HFF-Myc (cell line): ENCODE measurements at regions not wholly inside any gene's neighbourhood (a gene's known extent, or its start where the extent isn't known, plus 50 kb on each side); places are given as distances from the start of the nearest gene placed in this dataset.

ENCODE experiments used
- DNase-seq: peaks from one replicate; pipeline ENCODE4 v3.0.0-alpha.2; 2011; ENCODE audit warnings: low read depth; ENCODE audit errors: extremely low read depth
- H3K4me3 ChIP-seq: replicated peaks from 2 replicates; pipeline ENCODE4 v1.5.1; 2011; ENCODE audit warnings: low read depth, mild to moderate bottlenecking, control low read depth, low read length
- CTCF ChIP-seq: IDR thresholded peaks from 2 replicates; pipeline ENCODE4 v1.5.1; 2012; ENCODE audit warnings: mild to moderate bottlenecking, low read depth, low read length, control low read depth; ENCODE audit errors: missing control alignments

- no peak for TF ChIP-seq CTCF
- no peak overlapping the region for H3K4me3 ChIP-seq
- no peak for DNase-seq
Observed at GRCh38 chr1:217373761-217374701, 256.9 kb downstream of the GPATCH2 start.

- no peak for TF ChIP-seq CTCF
- DNase-seq = no peak
- H3K4me3 ChIP-seq = no peak overlapping the region
Observed at GRCh38 chr1:217372049-217372970, 258.6 kb downstream of the GPATCH2 start.

- H3K4me3 ChIP-seq = no peak overlapping the region
- TF ChIP-seq CTCF = no peak
- DNase-seq = no peak
Observed at GRCh38 chr1:217370757-217371156, 260.1 kb downstream of the GPATCH2 start.

GRCh38 chr1:217369996-217370551 lies 260.8 kb downstream of the GPATCH2 start:
- no peak overlapping the region for H3K4me3 ChIP-seq
- TF ChIP-seq CTCF = no peak
- DNase-seq = no peak

- no peak for DNase-seq
- H3K4me3 ChIP-seq = no peak overlapping the region
- TF ChIP-seq CTCF = no peak
Observed at GRCh38 chr1:217369271-217369981, 261.5 kb downstream of the GPATCH2 start.

- DNase-seq = no peak
- no peak for TF ChIP-seq CTCF
- no peak overlapping the region for H3K4me3 ChIP-seq
Observed at GRCh38 chr1:217364220-217364619, 266.7 kb downstream of the GPATCH2 start.
